HCT116 (cell line): ENCODE measurements at regions not wholly inside any gene's neighbourhood (a gene's known extent, or its start where the extent isn't known, plus 50 kb on each side); places are given as distances from the start of the nearest gene placed in this dataset.

ENCODE experiments used
- ATAC-seq: fragments of 200-7000 bp; cut with Tn5 transposase; 2 replicates; pipeline ENCODE4 v1.9.1; 2020; ENCODE audit warnings: mild to moderate bottlenecking, moderate library complexity
- BruUV-seq: library from RNA; stranded (reverse); fragments of 400-500 nt; replicated peaks from 2 replicates; lab custom pipeline; 2021; lab: Mats Ljungman, UMichigan
- CTCF ChIA-PET: fragments of 300-600 bp; sonication (Branson Sonifier 250); formaldehyde crosslinking; loops from one replicate; lab custom pipeline; 2021; ENCODE audit warnings: antibody characterized with exemption; lab: Charles Lee
- POLR2A ChIA-PET: fragments of 300-600, 350-600 bp; sonication (Branson Sonifier 250); formaldehyde crosslinking; loops from one replicate; lab custom pipeline; 2021; ENCODE audit warnings: antibody characterized with exemption; lab: Charles Lee
- RAD21 ChIA-PET, 2 experiments: fragments of 300-600 bp; sonication (Branson Sonifier 250); formaldehyde crosslinking; loops; one replicate each; lab custom pipeline; 2023; ENCODE audit warnings: low total read pairs in 2 of 2; ENCODE audit not compliant: uncharacterized antibody in 2 of 2, unreplicated experiment in 2 of 2, low non-redundant PET in 1 of 2; lab: Charles Lee
- DNase-seq: peaks from one replicate; pipeline ENCODE4 v3.0.0-alpha.2; 2010; ENCODE audit warnings: low read depth, low spot score
- H2AFZ ChIP-seq: fragments of 200-600 bp; shearing (Covaris generic), sonication (generic); 2 replicates; pipeline ENCODE4 v1.6.1; 2017; ENCODE audit warnings: low read depth, mixed run types, mixed read lengths, antibody characterized with exemption, low read length; ENCODE audit not compliant: poor library complexity, severe bottlenecking
- H3K27ac ChIP-seq: 2 replicates; pipeline ENCODE4 v1.5.1; 2012; ENCODE audit warnings: low read depth, low read length
- H3K27me3 ChIP-seq: fragments of 200-600 bp; sonication (generic); 2 replicates; pipeline ENCODE4 v1.6.1; 2016; ENCODE audit warnings: mixed run types, low read length, mixed read lengths; ENCODE audit not compliant: insufficient read depth
- H3K36me3 ChIP-seq, 2 experiments: fragments of 200-500 bp in 1 of 2; fragments of 200-600 bp in 1 of 2; sonication (Bioruptor generic) in 1 of 2; sonication (generic) in 1 of 2; 2 replicates each; pipeline versions ENCODE4 v1.5.1 to v1.6.1; 2014 to 2016; ENCODE audit warnings: low read length in 2 of 2, inconsistent platforms in 1 of 2, mixed read lengths in 1 of 2, mixed run types in 1 of 2; ENCODE audit not compliant: insufficient read depth in 2 of 2, control insufficient read depth in 1 of 2
- H3K4me1 ChIP-seq, 2 experiments: fragments of 200-600 bp in 1 of 2; sonication (generic) in 1 of 2; 2 replicates each; pipeline versions ENCODE4 v1.5.1 to v1.6.1; 2012 to 2017; ENCODE audit warnings: low read length in 2 of 2, inconsistent platforms in 1 of 2, mild to moderate bottlenecking in 1 of 2, mixed read lengths in 1 of 2, mixed run types in 1 of 2, moderate library complexity in 1 of 2; ENCODE audit not compliant: insufficient read depth in 2 of 2, control insufficient read depth in 1 of 2
- H3K4me2 ChIP-seq: fragments of 200-600 bp; sonication (generic); 2 replicates; pipeline ENCODE4 v1.6.1; 2017; ENCODE audit warnings: mixed run types, low read length, mixed read lengths
- H3K4me3 ChIP-seq, 2 experiments: fragments of 200-600 bp in 1 of 2; sonication (generic) in 1 of 2; replicated peaks in 1 of 2; 2 replicates each; pipeline ENCODE4 v1.5.1; 2011 to 2016; ENCODE audit warnings: low read length in 2 of 2, control low read depth in 1 of 2, low read depth in 1 of 2, mild to moderate bottlenecking in 1 of 2, mixed read lengths in 1 of 2, mixed run types in 1 of 2
- H3K79me2 ChIP-seq: fragments of 200-600 bp; sonication (generic); 2 replicates; pipeline ENCODE4 v1.6.1; 2017; ENCODE audit warnings: mild to moderate bottlenecking, mixed run types, low read length, moderate library complexity, mixed read lengths; ENCODE audit not compliant: insufficient read depth
- H3K9ac ChIP-seq: fragments of 200-600 bp; sonication (generic); 2 replicates; pipeline ENCODE4 v1.6.1; 2016; ENCODE audit warnings: low read length, mixed read lengths
- H3K9me2 ChIP-seq: fragments of 200-600 bp; sonication (generic), shearing (Covaris generic); 2 replicates; pipeline ENCODE4 v1.6.1; 2017; ENCODE audit warnings: mixed run types, mild to moderate bottlenecking, moderate library complexity; ENCODE audit not compliant: insufficient read depth
- H3K9me3 ChIP-seq, 2 experiments: fragments of 200-500 bp in 1 of 2; fragments of 200-600 bp in 1 of 2; sonication (Bioruptor generic) in 1 of 2; sonication (generic) in 1 of 2; 2 replicates each; pipeline ENCODE4 v1.6.1; 2014 to 2017; ENCODE audit warnings: low read length in 2 of 2, mixed read lengths in 2 of 2, inconsistent platforms in 1 of 2, low read depth in 1 of 2, mild to moderate bottlenecking in 1 of 2, mixed run types in 1 of 2, moderate library complexity in 1 of 2; ENCODE audit not compliant: control insufficient read depth in 1 of 2, insufficient read depth in 1 of 2
- H4K20me1 ChIP-seq: fragments of 200-600 bp; sonication (generic), shearing (Covaris generic); 2 replicates; pipeline ENCODE4 v1.6.1; 2017; ENCODE audit warnings: mixed run types, mild to moderate bottlenecking, moderate library complexity; ENCODE audit not compliant: insufficient read depth
- CBX3 ChIP-seq: IDR thresholded peaks from 2 replicates; pipeline ENCODE4 v1.6.1; 2012; ENCODE audit warnings: low read depth
- CEBPB ChIP-seq: IDR thresholded peaks from 2 replicates; pipeline ENCODE4 v1.6.1; 2012; ENCODE audit warnings: low read depth
- EGR1 ChIP-seq: IDR thresholded peaks from 2 replicates; pipeline ENCODE4 v1.6.1; 2012; ENCODE audit warnings: low read depth
- EZH2 ChIP-seq: fragments of 200-600 bp; sonication (generic); IDR thresholded peaks from 2 replicates; pipeline ENCODE4 v1.6.1; 2017; ENCODE audit warnings: antibody characterized with exemption, mixed run types
- JUND ChIP-seq: IDR thresholded peaks from 2 replicates; pipeline ENCODE4 v1.6.1; 2012
- MAX ChIP-seq: IDR thresholded peaks from 2 replicates; pipeline ENCODE4 v1.6.1; 2012
- POLR2A ChIP-seq: IDR thresholded peaks from 2 replicates; pipeline ENCODE4 v1.7.0; 2011; ENCODE audit warnings: borderline replicate concordance; ENCODE audit not compliant: insufficient read depth, insufficient read length; ENCODE audit errors: extremely low read depth
- POLR2AphosphoS5 ChIP-seq: IDR thresholded peaks from 2 replicates; pipeline ENCODE4 v1.6.1; 2011; ENCODE audit warnings: mild to moderate bottlenecking, low read depth, low read length, moderate library complexity
- REST ChIP-seq: IDR thresholded peaks from 2 replicates; pipeline ENCODE4 v1.6.1; 2012; ENCODE audit warnings: low read depth
- SIN3A ChIP-seq: IDR thresholded peaks from 2 replicates; pipeline ENCODE4 v1.6.1; 2012; ENCODE audit warnings: low read depth
- SP1 ChIP-seq: IDR thresholded peaks from 2 replicates; pipeline ENCODE4 v1.6.1; 2012; ENCODE audit warnings: low read depth
- TCF7L2 ChIP-seq: IDR thresholded peaks from 2 replicates; pipeline ENCODE4 v1.7.0; 2011; ENCODE audit warnings: borderline replicate concordance, inconsistent platforms; ENCODE audit not compliant: insufficient read depth, insufficient read length; ENCODE audit errors: extremely low read depth
- YY1 ChIP-seq: IDR thresholded peaks from 2 replicates; pipeline ENCODE4 v1.6.1; 2011; ENCODE audit warnings: low read length, low read depth, moderate library complexity, mild to moderate bottlenecking; ENCODE audit not compliant: insufficient replicate concordance; ENCODE audit errors: extremely low read depth
- intact Hi-C: fragments of 100-400 bp; cut with micrococcal nuclease; formaldehyde crosslinking; loops from 2 replicates; pipeline ENCODE4 v1.10.0; 2022

GRCh38 chr3:5466717-5467116, 279.2 kb downstream of the EDEM1 start:
- TF ChIP-seq CEBPB: no peak
- TF ChIP-seq, all 23 proteins: peak for 0
- no peaks in the 10 kb centered on the region for H3K9me3 ChIP-seq
- ChIA-PET RAD21 (no interaction called here), POLR2A (no interaction called here), CTCF (no interaction called here)
- BruUV-seq: no TSS peak
- no peaks in the 10 kb centered on the region for H4K20me1 ChIP-seq
- no peak overlapping the region for H3K9ac ChIP-seq
- no peak overlapping the region for H3K4me3 ChIP-seq
- H3K9me2 ChIP-seq: no peaks in the 10 kb centered on the region
- H2AFZ ChIP-seq: no peak overlapping the region
- H3K36me3 ChIP-seq: no peaks in the 10 kb centered on the region
- no peaks in the 10 kb centered on the region for H3K4me1 ChIP-seq
- DNase-seq (no peak), ATAC-seq (no peak)
- H3K4me2 ChIP-seq: no peak overlapping the region
- no peaks in the 10 kb centered on the region for H3K79me2 ChIP-seq
- H3K27ac ChIP-seq: no peak overlapping the region
- intact Hi-C loops: no loop called here
- H3K27me3 ChIP-seq: peaks cover 12% of the 10 kb centered on the region; the same call in 1 of the 2 replicates

GRCh38 chr3:5473471-5473870, 286.0 kb downstream of the EDEM1 start:
- DNase-seq (no peak), ATAC-seq (no peak)
- no TSS peak for BruUV-seq
- ChIA-PET POLR2A (no interaction called here), RAD21 (no interaction called here)
- Histone ChIP-seq H3K36me3 (no peaks in the 10 kb centered on the region), H3K79me2 (no peaks in the 10 kb centered on the region), H3K4me1 (no peaks in the 10 kb centered on the region), H4K20me1 (no peaks in the 10 kb centered on the region), H3K9me2 (no peaks in the 10 kb centered on the region), H3K4me2 (no peak overlapping the region), H3K4me3 (no peak overlapping the region), H2AFZ (no peak overlapping the region), H3K9me3 (no peaks in the 10 kb centered on the region), H3K9ac (no peak overlapping the region), H3K27me3 (peaks cover 8% of the 10 kb centered on the region; the same call in 1 of the 2 replicates)
- intact Hi-C loops: no loop called here
- TF ChIP-seq EGR1 (no peak), MAX (no peak), JUND (no peak), YY1 (no peak), SP1 (no peak), CBX3 (no peak), POLR2AphosphoS5 (no peak), EZH2 (no peak), TCF7L2 (no peak), REST (no peak), POLR2A (no peak), SIN3A (no peak)
- TF ChIP-seq, all 23 proteins: peak for 0
- CTCF ChIA-PET: no interaction called here
- H3K27ac ChIP-seq: no peak overlapping the region
